ENCODE measurements at regions not wholly inside any gene's neighbourhood (a gene's known extent, or its start where the extent isn't known, plus 50 kb on each side); places are given as distances from the start of the nearest gene placed in this dataset.

DNA sequence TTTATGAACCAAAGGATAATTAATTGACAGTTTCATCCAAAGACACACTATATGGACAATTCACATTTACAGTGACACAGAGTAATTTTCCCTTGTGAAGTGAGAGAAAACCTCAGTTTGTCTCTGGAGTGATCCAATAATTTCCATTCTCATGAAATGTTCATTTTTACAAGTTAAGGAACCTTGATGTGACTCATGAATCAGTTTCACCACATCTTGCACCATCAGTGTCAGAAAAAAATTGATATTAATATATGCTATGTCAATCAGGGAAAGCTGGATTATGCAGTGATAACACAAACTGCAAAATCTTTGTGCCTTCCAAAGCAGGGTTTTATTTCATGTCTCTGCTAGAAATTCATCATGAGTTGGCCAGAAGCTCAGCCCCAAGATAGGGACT lies 348.1 kb downstream of the ARPP21 start:
- Histone ChIP-seq H2AFZ (ENCODE audit: low read length) (no peak overlapping the region), H3K4me1 (ENCODE audit: control insufficient read depth, extremely low read depth, insufficient read depth, low read length) (no peaks in the 10 kb centered on the region), H3K27me3 (ENCODE audit: control insufficient read depth, insufficient read depth, low read length) (no peaks in the 10 kb centered on the region), H3K4me2 (ENCODE audit: extremely low read depth, insufficient read depth, low read length) (no peak overlapping the region), H3K9ac (ENCODE audit: insufficient read depth, low read length) (no peak overlapping the region), H3K79me2 (ENCODE audit: control insufficient read depth, insufficient read depth, low read length) (no peaks in the 10 kb centered on the region), H3K36me3 (ENCODE audit: control insufficient read depth, insufficient read depth, low read length) (no peaks in the 10 kb centered on the region), H3K27ac (ENCODE audit: insufficient read depth, low read length) (no peak overlapping the region), H4K20me1 (ENCODE audit: control insufficient read depth, extremely low read depth, insufficient read depth, low read length) (no peaks in the 10 kb centered on the region), H3K4me3 (replicated peaks in 1 of 4; ENCODE audit: control extremely low read depth in 1 of 4, insufficient read depth in 1 of 4, low read depth in 3 of 4, low read length in 4 of 4) (no peak overlapping the region), H3K9me3 (ENCODE audit: control insufficient read depth, insufficient read depth, low read depth, low read length) (no peaks in the 10 kb centered on the region)
- DNase-seq (ENCODE audit: low read depth in 2 of 2): no peak
- TF ChIP-seq EZH2 (IDR thresholded peaks at IDR 0.05; ENCODE audit: low read length, missing control alignments): no peak
- TF ChIP-seq, protein P1, sequence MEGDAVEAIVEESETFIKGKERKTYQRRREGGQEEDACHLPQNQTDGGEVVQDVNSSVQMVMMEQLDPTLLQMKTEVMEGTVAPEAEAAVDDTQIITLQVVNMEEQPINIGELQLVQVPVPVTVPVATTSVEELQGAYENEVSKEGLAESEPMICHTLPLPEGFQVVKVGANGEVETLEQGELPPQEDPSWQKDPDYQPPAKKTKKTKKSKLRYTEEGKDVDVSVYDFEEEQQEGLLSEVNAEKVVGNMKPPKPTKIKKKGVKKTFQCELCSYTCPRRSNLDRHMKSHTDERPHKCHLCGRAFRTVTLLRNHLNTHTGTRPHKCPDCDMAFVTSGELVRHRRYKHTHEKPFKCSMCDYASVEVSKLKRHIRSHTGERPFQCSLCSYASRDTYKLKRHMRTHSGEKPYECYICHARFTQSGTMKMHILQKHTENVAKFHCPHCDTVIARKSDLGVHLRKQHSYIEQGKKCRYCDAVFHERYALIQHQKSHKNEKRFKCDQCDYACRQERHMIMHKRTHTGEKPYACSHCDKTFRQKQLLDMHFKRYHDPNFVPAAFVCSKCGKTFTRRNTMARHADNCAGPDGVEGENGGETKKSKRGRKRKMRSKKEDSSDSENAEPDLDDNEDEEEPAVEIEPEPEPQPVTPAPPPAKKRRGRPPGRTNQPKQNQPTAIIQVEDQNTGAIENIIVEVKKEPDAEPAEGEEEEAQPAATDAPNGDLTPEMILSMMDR (conservative IDR thresholded peaks at IDR 0.05 in 1 of 2, IDR thresholded peaks at IDR 0.05 in 1 of 2; ENCODE audit: low read depth in 1 of 2, low read length in 2 of 2): no peak

DNA sequence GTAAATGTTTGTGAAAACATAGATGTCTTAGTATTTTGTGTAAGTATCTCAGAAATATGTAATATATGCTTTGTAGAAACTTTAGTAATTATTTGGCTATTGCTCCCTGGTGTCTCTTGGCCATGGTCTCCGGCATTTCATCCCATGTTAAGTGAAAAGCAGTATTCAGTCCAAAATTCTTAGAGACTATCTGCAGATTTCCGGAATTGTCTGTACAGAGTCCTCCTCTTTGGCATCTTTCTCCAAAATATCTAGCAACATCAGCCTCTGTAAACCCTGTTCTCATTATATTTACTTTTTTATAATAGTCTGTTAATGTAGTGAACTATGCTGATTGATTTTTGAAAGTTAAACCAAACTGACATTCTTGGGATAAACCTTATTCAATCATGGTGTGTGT lies 352.7 kb downstream of the ARPP21 start:
- no peak overlapping the region for H3K9ac ChIP-seq (ENCODE audit: insufficient read depth, low read length)
- no peak overlapping the region for H3K4me2 ChIP-seq (ENCODE audit: extremely low read depth, insufficient read depth, low read length)
- H2AFZ ChIP-seq (ENCODE audit: low read length): no peak overlapping the region
- no peaks in the 10 kb centered on the region for H3K27me3 ChIP-seq (ENCODE audit: control insufficient read depth, insufficient read depth, low read length)
- H3K27ac ChIP-seq (ENCODE audit: insufficient read depth, low read length): no peak overlapping the region
- no peaks in the 10 kb centered on the region for H3K4me1 ChIP-seq (ENCODE audit: control insufficient read depth, extremely low read depth, insufficient read depth, low read length)
- H3K9me3 ChIP-seq (ENCODE audit: control insufficient read depth, insufficient read depth, low read depth, low read length): no peaks in the 10 kb centered on the region
- DNase-seq (ENCODE audit: low read depth in 2 of 2): no peak
- H3K36me3 ChIP-seq (ENCODE audit: control insufficient read depth, insufficient read depth, low read length): no peaks in the 10 kb centered on the region
- H3K79me2 ChIP-seq (ENCODE audit: control insufficient read depth, insufficient read depth, low read length): no peaks in the 10 kb centered on the region
- TF ChIP-seq, protein P1 (conservative IDR thresholded peaks at IDR 0.05 in 1 of 2, IDR thresholded peaks at IDR 0.05 in 1 of 2; ENCODE audit: low read depth in 1 of 2, low read length in 2 of 2): no peak
- no peak for TF ChIP-seq EZH2 (IDR thresholded peaks at IDR 0.05; ENCODE audit: low read length, missing control alignments)
- no peaks in the 10 kb centered on the region for H4K20me1 ChIP-seq (ENCODE audit: control insufficient read depth, extremely low read depth, insufficient read depth, low read length)
- H3K4me3 ChIP-seq (replicated peaks in 1 of 4; ENCODE audit: control extremely low read depth in 1 of 4, insufficient read depth in 1 of 4, low read depth in 3 of 4, low read length in 4 of 4): no peak overlapping the region

DNA sequence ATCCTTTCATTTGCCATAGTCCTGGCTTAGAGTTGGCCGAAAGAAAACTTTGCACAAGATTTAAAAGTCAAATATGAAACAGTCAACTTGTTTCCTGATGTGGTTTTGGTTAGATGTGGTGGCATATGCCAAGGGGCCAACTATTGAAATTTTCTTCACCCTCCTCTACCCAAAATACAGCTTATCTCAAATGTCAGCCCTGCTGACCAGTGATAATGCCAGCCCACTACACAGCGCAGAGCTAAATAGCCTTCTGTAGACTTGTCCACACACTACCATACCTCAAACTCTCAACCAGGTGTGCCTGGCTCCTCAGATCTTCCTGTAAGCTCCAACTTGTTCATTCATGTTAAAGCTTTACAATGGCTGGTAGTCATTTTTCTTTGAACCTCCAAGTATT lies 368.5 kb upstream of the STAC start:
- H4K20me1 ChIP-seq (ENCODE audit: control insufficient read depth, extremely low read depth, insufficient read depth, low read length): no peaks in the 10 kb centered on the region
- no peak overlapping the region for H3K9ac ChIP-seq (ENCODE audit: insufficient read depth, low read length)

More for the DNA sequence above, 368.5 kb upstream of the STAC start:
- Histone ChIP-seq H3K27me3 (ENCODE audit: control insufficient read depth, insufficient read depth, low read length) (no peaks in the 10 kb centered on the region), H3K36me3 (ENCODE audit: control insufficient read depth, insufficient read depth, low read length) (no peaks in the 10 kb centered on the region), H3K27ac (ENCODE audit: insufficient read depth, low read length) (no peak overlapping the region), H3K4me2 (ENCODE audit: extremely low read depth, insufficient read depth, low read length) (no peak overlapping the region), H3K4me3 (replicated peaks in 1 of 4; ENCODE audit: control extremely low read depth in 1 of 4, insufficient read depth in 1 of 4, low read depth in 3 of 4, low read length in 4 of 4) (no peak overlapping the region), H2AFZ (ENCODE audit: low read length) (no peak overlapping the region), H3K79me2 (ENCODE audit: control insufficient read depth, insufficient read depth, low read length) (no peaks in the 10 kb centered on the region), H3K4me1 (ENCODE audit: control insufficient read depth, extremely low read depth, insufficient read depth, low read length) (no peaks in the 10 kb centered on the region), H3K9me3 (ENCODE audit: control insufficient read depth, insufficient read depth, low read depth, low read length) (no peaks in the 10 kb centered on the region)
- no peak for TF ChIP-seq EZH2 (IDR thresholded peaks at IDR 0.05; ENCODE audit: low read length, missing control alignments)
- TF ChIP-seq, protein P1 (conservative IDR thresholded peaks at IDR 0.05 in 1 of 2, IDR thresholded peaks at IDR 0.05 in 1 of 2; ENCODE audit: low read depth in 1 of 2, low read length in 2 of 2): no peak
- no peak for DNase-seq (ENCODE audit: low read depth in 2 of 2)
